ENCODE measurements at regions not wholly inside any gene's neighbourhood (a gene's known extent, or its start where the extent isn't known, plus 50 kb on each side); places are given as distances from the start of the nearest gene placed in this dataset.

DNA sequence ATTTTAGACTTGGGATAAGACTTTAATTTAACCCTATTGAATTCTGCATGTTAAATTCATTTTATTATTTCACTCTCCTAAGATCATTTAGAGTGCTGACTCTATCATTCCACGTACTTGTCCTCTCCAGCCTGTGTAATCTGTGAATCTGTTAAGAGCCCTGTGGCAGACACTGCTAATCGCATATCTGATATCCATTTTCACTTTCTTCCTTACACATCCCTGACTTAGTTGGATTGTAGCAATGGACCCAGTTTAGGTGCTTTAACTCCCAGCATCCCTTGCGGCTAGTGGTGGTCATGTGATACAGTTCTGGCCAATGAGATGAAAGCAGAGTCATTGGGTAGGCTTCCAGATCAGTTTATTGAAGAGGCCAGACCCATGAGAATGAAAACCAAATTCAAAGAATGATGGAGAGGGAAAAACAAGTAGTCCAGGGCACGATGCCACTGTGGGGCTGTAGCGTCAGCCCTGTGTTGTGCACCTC, 57.2 kb upstream of the SOX4 start:
- WGBS, 2 donors (ENCODE audit: low coverage in 1 of 2), result 89 to 90% methylated on average over 3 to 4 of the region's 5 CpGs
- Histone ChIP-seq H3K27me3 (no peaks in the 10 kb centered on the region), H3K4me1 (no peaks in the 10 kb centered on the region), H3K4me3 (no peak overlapping the region), H3K9me3 (no peaks in the 10 kb centered on the region), H3K27ac (no peak overlapping the region), H3K36me3 (no peaks in the 10 kb centered on the region)
- ATAC-seq, result no peak
- TF ChIP-seq POLR2AphosphoS5 (IDR thresholded peaks at IDR 0.05) (no peak), EP300 (IDR thresholded peaks at IDR 0.05) (no peak), POLR2A (IDR thresholded peaks at IDR 0.05) (no peak), CTCF (IDR thresholded peaks at IDR 0.05) (no peak)

DNA sequence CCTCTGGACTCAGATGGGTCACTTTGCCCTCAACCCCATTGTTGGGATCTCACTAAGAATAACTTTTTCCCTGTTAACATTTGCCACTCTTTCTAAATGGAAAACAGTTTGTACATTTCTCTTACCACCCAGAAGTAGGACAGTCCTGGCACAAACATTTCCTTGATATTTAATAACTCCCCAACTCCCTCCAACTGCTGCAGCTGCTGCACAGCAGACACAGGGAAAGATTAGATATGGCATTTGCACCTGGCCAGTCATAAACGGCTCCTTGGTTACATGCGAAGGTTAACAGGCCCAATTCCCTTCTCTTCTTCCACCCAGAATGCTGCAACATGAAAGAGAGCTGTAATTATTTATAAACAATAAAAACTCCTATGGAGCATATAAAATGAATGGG, 55.9 kb upstream of the SOX4 start:
- ATAC-seq, result no peak
- WGBS, 2 donors (ENCODE audit: low coverage in 1 of 2), result 60 to 83% methylated on average over 2 of the region's 2 CpGs
- Histone ChIP-seq H3K27ac (no peak overlapping the region), H3K4me1 (no peaks in the 10 kb centered on the region), H3K4me3 (no peak overlapping the region), H3K27me3 (no peaks in the 10 kb centered on the region), H3K36me3 (no peaks in the 10 kb centered on the region), H3K9me3 (no peaks in the 10 kb centered on the region)
- TF ChIP-seq POLR2AphosphoS5 (IDR thresholded peaks at IDR 0.05) (no peak), CTCF (IDR thresholded peaks at IDR 0.05) (no peak)

GRCh38 chr6:21538186-21538798, 55.3 kb upstream of the SOX4 start:
- H3K4me1 ChIP-seq, result no peaks in the 10 kb centered on the region
- H3K27ac ChIP-seq, result peak overlapping the region in 1 of 4 donors; percentile 8
- no peaks in the 10 kb centered on the region for H3K36me3 ChIP-seq
- no peaks in the 10 kb centered on the region for H3K9me3 ChIP-seq
- ATAC-seq, result no peak
- H3K27me3 ChIP-seq, result no peaks in the 10 kb centered on the region
- no peak overlapping the region for H3K4me3 ChIP-seq
- TF ChIP-seq CTCF (IDR thresholded peaks at IDR 0.05) (no peak), EP300 (IDR thresholded peaks at IDR 0.05) (no peak), POLR2AphosphoS5 (IDR thresholded peaks at IDR 0.05) (no peak), POLR2A (IDR thresholded peaks at IDR 0.05) (no peak)
- 70 to 75% methylated on average over 3 to 4 of the region's 5 CpGs for WGBS, 2 donors (ENCODE audit: low coverage in 1 of 2)

DNA sequence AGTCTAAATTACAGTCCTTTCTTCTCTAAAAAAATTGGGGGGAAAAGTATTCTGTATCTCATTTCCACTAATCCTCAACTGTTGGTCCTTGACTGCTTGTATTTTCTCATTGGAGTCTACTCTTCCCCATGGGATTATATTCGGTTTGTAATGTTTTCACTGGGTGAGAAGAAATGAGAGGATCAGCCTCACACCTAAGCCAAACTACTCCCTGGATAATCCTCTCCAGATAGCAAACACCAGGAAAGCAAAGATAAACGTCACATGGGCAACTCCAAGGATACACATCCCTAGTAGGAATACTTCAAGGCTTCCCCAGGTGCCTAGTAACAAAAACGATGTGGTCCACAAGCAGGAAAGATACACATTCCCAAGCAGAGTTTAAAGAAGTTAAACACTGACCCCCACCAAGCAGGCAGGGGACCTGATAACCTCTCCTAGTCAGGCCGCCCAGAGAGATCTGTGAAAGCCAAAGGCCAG, 53.9 kb upstream of the SOX4 start:
- Histone ChIP-seq H3K27ac (no peak overlapping the region), H3K9me3 (peaks cover 0 to 6% (median 0%) of the 10 kb centered on the region in 3 donors), H3K4me3 (no peak overlapping the region), H3K36me3 (no peaks in the 10 kb centered on the region), H3K27me3 (no peaks in the 10 kb centered on the region), H3K4me1 (no peaks in the 10 kb centered on the region)
- TF ChIP-seq EP300 (IDR thresholded peaks at IDR 0.05), result no peak
- no peak for TF ChIP-seq CTCF (IDR thresholded peaks at IDR 0.05)
- TF ChIP-seq POLR2A (IDR thresholded peaks at IDR 0.05), result no peak
- TF ChIP-seq POLR2AphosphoS5 (IDR thresholded peaks at IDR 0.05), result no peak
- no peak for ATAC-seq
- WGBS, 2 donors (ENCODE audit: low coverage in 1 of 2), result 61 to 83% methylated on average over 1 to 3 of the region's 4 CpGs
